Stimulated activated CD4-positive, alpha-beta T cell treated with anti-CD3 and anti-CD28 coated beads, TNF-alpha, amount 100 ng/mL, for 48 hours (primary cell): ENCODE measurements at regions not wholly inside any gene's neighbourhood (a gene's known extent, or its start where the extent isn't known, plus 50 kb on each side); places are given as distances from the start of the nearest gene placed in this dataset.
"Not testable (repeated sequence)": the region's sequence is repeated elsewhere in the genome, so short reads cannot be mapped to it uniquely, and the experiment has no call there.

Experiments
- DNase-seq, 3 donors: peaks; one replicate each; pipeline ENCODE4 v3.0.0-alpha.2; 2020; ENCODE audit warnings: low read depth in 3 of 3

GRCh38 chr12:77218278-77218677 lies 152.9 kb upstream of the E2F7 start:
- DNase-seq: no peak

DNA sequence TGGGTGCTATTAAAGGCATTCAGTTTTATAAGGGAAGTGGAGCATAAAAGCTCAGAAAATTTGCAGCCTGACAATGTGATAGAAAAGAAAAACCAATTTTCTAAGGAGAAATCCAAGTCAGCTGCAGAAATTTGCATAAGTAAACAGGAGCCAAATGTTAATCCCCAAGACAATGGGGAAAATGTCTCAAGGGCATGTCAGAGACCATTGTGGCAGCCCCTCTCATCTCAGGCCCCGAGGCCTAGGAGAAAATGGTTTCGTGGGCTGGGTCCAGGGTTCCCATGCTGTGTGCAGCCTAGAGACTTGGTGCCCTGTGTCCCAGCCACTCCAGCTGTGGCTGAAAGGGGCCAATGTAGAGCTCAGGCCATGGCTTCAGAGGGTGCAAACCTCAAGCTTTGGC lies 150.8 kb upstream of the E2F7 start:
- DNase-seq: not testable (repeated sequence)

DNA sequence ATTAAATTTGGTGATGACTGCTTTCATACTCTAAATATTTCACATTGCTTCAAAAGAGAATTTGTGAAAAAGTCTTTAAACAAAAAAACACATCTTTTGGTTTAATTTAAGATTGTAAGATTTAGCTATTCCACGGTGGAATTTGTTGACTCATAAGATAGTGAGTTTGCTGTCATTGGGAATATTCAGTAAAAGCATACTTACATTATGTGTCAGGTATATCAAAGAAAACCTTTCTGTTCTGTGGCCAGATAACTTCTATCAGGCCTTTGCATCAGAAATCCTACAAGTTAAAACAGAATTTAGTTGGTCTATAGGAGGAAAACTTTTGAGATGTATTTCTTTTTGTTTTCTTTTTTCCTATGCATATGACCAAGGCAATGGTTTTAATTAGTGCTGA lies 148.8 kb upstream of the E2F7 start:
- DNase-seq: no peak

DNA sequence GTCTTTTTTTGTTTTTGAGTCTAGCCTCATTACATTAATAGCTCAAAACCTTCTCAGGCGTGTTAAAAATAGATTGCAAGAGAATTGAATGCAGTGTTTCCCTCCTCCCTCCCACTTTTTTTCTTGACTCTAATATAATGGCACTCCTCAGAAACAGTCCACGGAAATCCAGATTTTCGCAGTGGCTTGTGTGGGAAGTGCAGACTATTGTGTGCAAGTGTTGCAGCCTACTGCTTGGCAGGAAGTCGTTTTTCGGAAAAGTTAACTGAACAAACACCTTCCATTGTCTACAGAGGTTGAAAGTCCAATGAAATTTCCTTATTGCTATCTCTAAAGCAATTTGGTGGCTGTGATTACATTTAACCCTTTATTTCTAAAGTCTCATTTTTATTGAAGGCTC lies 147.9 kb upstream of the E2F7 start:
- no peak for DNase-seq

GRCh38 chr12:77210724-77211123 lies 145.4 kb upstream of the E2F7 start:
- DNase-seq: no peak

- DNase-seq: no peak
Measured at GRCh38 chr12:77204083-77204482, 138.7 kb upstream of the E2F7 start.

DNA sequence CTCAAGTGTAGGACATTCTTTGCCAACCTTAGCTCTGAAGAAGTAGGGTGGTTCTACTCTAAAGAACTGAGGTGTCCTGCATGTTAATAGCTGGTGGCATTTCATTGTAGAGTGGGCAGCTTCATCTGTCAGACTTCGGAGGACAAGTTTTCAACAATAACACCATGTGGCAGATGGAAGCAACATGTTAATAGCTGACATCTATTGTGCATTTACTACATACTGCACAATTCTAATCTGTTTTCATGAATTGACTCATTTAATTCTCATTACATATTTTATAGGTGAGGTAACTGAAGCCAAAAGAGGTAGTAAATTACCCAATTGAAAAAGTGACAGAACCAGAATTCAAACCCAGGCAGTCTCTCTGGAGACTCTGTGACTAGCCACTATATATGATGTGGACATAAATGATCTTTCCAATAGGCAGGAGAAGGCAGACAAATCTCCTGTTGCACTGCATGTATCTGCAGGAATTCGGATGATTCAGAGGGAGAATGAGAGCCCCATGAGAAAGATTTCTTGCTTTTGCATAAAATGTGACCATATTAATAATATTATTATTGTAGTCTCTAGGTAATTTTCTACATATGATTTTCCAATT lies 137.2 kb upstream of the E2F7 start:
- DNase-seq: no peak

- DNase-seq: no peak
Measured at GRCh38 chr12:77189901-77190416, 124.6 kb upstream of the E2F7 start.

- DNase-seq: no peak
Measured at GRCh38 chr12:77189458-77189857, 124.1 kb upstream of the E2F7 start.

- DNase-seq: no peak
Measured at GRCh38 chr12:77179515-77179914, 114.1 kb upstream of the E2F7 start.

DNA sequence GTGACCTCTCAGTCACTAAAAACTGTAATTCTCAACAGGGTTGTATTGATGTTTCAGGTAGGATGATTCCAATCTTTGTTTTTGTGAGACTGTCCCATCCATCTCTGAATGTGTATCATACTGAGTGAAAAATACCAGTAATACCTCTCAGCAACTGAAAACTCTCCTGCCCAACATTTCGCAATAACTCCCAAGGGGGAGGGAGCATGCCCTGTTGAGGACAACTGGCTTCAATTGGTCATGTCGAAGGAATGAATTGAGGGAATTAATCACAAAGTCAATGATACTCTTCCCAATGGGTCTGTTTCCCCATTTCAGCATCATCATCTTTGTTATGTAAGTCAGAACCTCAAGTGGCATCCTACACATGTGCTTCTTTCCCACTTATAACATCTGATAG lies 102.4 kb upstream of the E2F7 start:
- DNase-seq: no peak

DNA sequence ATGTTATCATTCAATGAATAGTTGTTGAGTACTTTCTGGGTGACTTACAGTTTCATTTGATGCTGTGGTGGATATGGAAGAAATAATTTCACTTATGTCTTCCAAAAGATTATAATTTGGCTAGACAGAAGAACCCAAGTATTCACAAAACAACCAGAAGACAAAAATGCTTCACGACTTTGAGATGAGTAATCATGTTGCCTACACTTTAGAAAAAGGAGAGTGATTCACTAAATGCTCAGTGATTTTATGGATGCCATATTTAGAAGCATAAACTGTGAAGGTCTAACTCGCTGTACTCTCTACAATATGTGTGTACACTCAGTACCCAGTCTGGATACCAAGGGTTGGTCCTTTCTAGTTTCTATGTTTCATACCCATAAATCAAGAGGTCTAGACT lies 101.3 kb upstream of the E2F7 start:
- no peak for DNase-seq

DNA sequence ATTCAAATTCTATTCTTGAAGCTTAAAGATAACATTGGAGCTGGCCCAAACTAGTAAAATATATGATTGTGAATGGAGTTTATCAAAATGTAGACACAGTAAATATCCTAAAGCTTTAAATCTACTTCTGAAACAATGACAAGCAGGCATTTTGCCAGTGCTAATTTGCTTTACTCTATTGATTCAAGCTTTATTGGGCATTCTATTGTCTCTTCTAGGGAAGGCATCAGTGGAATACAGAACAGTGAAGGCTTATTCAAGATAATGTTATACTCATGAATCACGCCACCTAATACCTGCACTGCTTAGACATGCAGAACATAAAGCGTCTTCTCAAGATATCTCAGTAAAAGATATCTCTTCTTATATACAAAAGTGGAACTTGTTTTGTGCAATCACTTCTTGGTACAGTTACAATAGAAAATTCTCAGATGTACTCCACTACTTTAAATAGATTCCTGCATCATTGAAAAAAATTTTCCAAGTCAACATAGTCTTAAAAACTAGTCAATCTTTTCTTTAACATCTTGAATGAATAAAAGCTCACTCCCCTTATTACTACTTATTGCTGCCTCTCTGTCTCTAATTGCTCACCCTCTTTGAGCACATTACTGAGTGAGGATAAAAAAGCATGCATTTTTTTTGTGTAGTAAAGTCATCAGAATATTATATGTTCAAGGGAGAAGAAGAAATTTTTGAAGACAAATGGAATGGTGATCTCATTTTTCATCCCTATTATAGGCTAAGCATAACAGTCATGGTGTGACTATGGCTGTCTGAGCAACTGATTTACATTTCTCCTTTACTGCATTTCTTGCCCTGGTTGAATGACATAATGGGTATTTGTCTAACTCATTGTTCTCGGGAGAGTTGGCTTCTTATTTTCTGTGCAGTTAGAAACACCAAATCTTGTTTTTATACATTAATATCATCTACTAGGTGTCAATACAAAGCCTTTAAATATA lies 98.0 kb upstream of the E2F7 start:
- no peak for DNase-seq

DNA sequence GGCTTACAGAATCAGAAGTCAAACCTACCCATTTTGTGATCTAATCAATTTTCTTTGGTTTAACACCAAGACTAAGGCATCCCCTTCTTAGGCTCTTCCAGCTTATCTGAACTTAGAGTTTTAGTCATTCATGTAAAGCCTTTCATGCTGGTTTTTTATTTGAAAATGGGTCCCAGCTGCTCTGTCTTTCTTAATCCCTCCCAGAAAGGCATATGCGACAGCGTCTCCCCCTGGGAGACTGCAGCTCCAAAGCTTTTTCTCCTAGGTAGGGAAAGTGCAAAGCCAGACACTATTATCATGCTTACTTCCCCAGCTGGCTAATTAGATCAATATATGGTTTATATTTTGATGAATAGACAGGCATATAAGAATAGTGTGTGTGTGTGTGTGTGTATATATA lies 96.6 kb upstream of the E2F7 start:
- no peak for DNase-seq

DNA sequence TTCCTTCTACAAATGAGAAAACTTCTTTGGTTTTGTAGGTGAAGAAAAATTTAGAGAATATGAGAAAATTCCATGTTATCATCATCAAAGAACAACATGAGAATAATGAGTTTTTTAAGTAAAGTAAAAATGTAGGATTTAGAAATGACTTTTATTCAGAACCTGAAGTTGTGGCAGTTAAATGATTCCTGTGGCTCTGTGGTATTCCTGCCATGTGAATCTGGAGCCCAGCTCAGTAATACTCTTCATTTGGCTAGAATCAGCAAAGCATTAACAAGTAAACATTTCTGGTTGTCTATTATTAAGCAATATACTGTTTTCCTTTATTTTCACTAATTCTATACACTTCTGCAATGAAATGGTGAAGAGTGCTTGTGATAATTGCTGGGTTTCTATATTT lies 95.6 kb upstream of the E2F7 start:
- DNase-seq: no peak

- DNase-seq: no peak
Measured at GRCh38 chr12:77153706-77154105, 88.3 kb upstream of the E2F7 start.

- no peak for DNase-seq
Measured at GRCh38 chr12:77152623-77153193, 87.3 kb upstream of the E2F7 start.

DNA sequence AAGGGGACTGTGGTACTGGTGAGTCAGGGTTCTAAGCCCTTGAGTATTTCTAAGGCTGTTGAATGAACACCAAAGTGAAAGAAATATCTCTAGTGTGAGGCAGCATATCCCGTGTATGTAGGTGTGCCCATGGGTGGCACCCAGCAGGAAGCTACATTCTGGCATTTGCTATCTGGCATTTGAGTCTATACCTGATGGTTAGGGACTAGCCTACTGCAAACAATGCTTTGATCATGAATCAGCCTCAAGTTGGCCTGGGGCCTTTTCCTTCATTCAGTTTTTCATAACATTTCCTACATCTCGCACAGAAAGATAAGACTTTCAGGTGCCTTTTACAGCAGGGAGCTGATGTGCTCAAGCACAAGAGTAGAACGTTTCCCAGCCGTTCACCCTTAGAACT lies 85.7 kb upstream of the E2F7 start:
- no peak for DNase-seq

GRCh38 chr12:77133566-77133965 lies 68.2 kb upstream of the E2F7 start:
- DNase-seq: peak in 1 of 3 donors; percentile 2

DNA sequence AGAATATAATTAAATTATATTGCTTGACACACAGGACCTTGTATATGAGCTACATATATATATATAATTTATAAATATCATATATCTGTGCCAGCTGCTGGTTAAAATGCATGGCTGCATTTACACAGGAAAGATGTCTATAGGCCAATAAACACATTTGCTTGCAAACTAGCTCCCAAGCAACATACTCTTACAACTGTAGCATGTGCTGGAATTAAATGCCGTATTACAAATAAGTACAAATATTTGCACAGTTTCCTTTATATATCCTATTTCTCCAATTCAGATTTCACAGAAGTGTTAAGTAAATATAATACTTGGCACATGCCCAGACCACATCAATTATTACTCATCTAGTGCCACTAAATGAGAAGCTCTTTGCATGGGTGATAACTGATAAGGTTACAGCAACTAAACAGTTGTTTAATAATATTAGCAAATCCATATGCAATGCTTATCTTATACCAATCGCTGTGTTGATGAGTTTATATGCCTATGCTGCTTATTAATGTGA lies 66.7 kb upstream of the E2F7 start:
- no peak for DNase-seq

DNA sequence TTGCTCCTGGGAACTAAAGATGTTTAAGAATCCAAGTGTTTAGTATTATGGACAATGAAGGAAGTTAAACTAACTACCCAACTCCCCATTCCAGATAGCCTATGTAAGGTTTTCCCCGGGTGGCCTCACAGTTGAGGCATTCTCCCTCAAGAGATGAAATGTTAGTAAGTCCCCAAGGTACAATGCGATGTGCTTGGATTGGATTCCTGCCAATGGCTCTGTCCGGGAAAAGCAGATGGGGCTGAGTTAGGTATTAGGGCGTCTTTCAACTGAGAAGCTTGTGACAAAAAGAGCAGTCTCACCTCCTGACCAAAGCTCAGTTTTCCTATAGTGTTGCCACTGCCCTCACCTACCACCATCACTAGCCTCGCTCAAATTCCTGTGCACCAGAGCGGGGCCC lies 64.8 kb upstream of the E2F7 start:
- no peak for DNase-seq

DNA sequence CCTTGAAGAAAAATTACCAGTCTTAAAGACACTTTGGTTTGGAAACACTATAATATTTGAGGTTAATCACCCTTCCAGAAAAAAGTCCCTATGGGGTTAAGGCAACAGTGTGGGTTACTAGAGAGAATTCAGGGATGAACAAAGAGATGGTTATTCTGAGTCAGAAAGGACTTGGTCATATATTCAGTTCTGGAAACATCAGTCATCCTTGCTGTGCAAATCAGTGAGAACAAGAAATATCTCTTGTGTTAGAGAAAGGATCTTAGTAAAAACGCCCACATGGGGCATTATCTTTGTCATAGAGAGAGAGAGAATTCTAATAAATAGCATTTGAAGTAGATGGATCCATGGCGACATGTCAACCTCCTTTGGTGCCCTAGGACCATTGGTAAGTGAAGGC lies 59.4 kb upstream of the E2F7 start:
- no peak for DNase-seq

- DNase-seq: no peak
Measured at GRCh38 chr12:77122661-77123060, 57.3 kb upstream of the E2F7 start.
